Esophagus mucosa (tissue), 1 donor: ENCODE measurements at regions not wholly inside any gene's neighbourhood (a gene's known extent, or its start where the extent isn't known, plus 50 kb on each side); places are given as distances from the start of the nearest gene placed in this dataset.
"Not testable (repeated sequence)": the region's sequence is repeated elsewhere in the genome, so short reads cannot be mapped to it uniquely, and the experiment has no call there.

Experiments used
- ATAC-seq: fragments of 200-7000 bp; cut with Tn5 transposase; one replicate; pipeline ENCODE4 v1.9.1; 2020
- donor health status: DM: yes; HTN: yes; CAD: no.

GRCh38 chr9:22170556-22170955 is 161.5 kb upstream of the CDKN2B start:
- no peak for ATAC-seq

- no peak for ATAC-seq
Observed at GRCh38 chr9:22170990-22171670, 162.0 kb upstream of the CDKN2B start.

GRCh38 chr9:22171691-22172090 is 162.6 kb upstream of the CDKN2B start:
- ATAC-seq = no peak

- ATAC-seq = no peak
Observed at GRCh38 chr9:22173908-22174307, 164.8 kb upstream of the CDKN2B start.

- ATAC-seq = no peak
Observed at GRCh38 chr9:22175972-22176545, 167.0 kb upstream of the CDKN2B start.

- ATAC-seq = not testable (repeated sequence)
Observed at GRCh38 chr9:22181021-22181420, 171.9 kb upstream of the CDKN2B start.

- no peak for ATAC-seq
Observed at GRCh38 chr9:22189471-22189870, 180.4 kb upstream of the CDKN2B start.

- ATAC-seq = not testable (repeated sequence)
Observed at GRCh38 chr9:22197000-22197399, 187.9 kb upstream of the CDKN2B start.

GRCh38 chr9:22198681-22199080 is 189.6 kb upstream of the CDKN2B start:
- ATAC-seq = no peak

- no peak for ATAC-seq
Observed at GRCh38 chr9:22201256-22201655, 192.2 kb upstream of the CDKN2B start.

- no peak for ATAC-seq
Observed at GRCh38 chr9:22203371-22204138, 194.4 kb upstream of the CDKN2B start.

GRCh38 chr9:22204240-22204639 is 195.1 kb upstream of the CDKN2B start:
- no peak for ATAC-seq

- no peak for ATAC-seq
Observed at GRCh38 chr9:22206833-22207232, 197.7 kb upstream of the CDKN2B start.

- peak; percentile 75 for ATAC-seq
Observed at GRCh38 chr9:22208846-22209585, 199.9 kb upstream of the CDKN2B start.

- peak; percentile 81 for ATAC-seq
Observed at GRCh38 chr9:22210262-22210661, 201.2 kb upstream of the CDKN2B start.

GRCh38 chr9:22210936-22211335 is 201.8 kb upstream of the CDKN2B start:
- ATAC-seq = no peak

- peak; percentile 68 for ATAC-seq
Observed at GRCh38 chr9:22211588-22212360, 202.7 kb upstream of the CDKN2B start.

- ATAC-seq = no peak
Observed at GRCh38 chr9:22214021-22214420, 204.9 kb upstream of the CDKN2B start.

GRCh38 chr9:22214497-22215031 is 205.5 kb upstream of the CDKN2B start:
- no peak for ATAC-seq

GRCh38 chr9:22215521-22215920 is 206.4 kb upstream of the CDKN2B start:
- ATAC-seq = no peak

GRCh38 chr9:22216730-22217172 is 207.6 kb upstream of the CDKN2B start:
- peak; percentile 49 for ATAC-seq

- no peak for ATAC-seq
Observed at GRCh38 chr9:22217254-22217653, 208.1 kb upstream of the CDKN2B start.
